Endothelial cell of umbilical vein (primary cell): ENCODE measurements at regions not wholly inside any gene's neighbourhood (a gene's known extent, or its start where the extent isn't known, plus 50 kb on each side); places are given as distances from the start of the nearest gene placed in this dataset.

Experiments
- BruUV-seq: library from RNA; stranded (reverse); fragments of 400-500 nt; replicated peaks from 2 replicates; lab custom pipeline; 2021; lab: Mats Ljungman, UMichigan
- CTCF ChIA-PET: fragments of 300-600, 350-600 bp; sonication (Branson Sonifier 250); formaldehyde crosslinking; loops from one replicate; lab custom pipeline; 2021; ENCODE audit warnings: antibody characterized with exemption, inconsistent platforms; lab: Charles Lee
- POLR2A ChIA-PET: fragments of 300-600, 350-600 bp; sonication (Branson Sonifier 250); formaldehyde crosslinking; loops from one replicate; lab custom pipeline; 2021; ENCODE audit warnings: antibody characterized with exemption, inconsistent platforms; lab: Charles Lee
- DNase-seq: peaks from one replicate; pipeline ENCODE4 v3.0.0-alpha.2; 2011; ENCODE audit warnings: low read depth, low spot score
- FAIRE-seq: peaks from 2 replicates; lab custom pipeline; 2011; peaks lifted over from hg19 to GRCh38; lab: Jason Lieb, UNC
- H2AFZ ChIP-seq: 2 replicates; pipeline ENCODE4 v1.6.0; 2012; ENCODE audit warnings: low read depth, low read length, control low read depth, inconsistent platforms
- H3K27ac ChIP-seq: 2 replicates; pipeline ENCODE4 v1.5.1; 2011; ENCODE audit warnings: low read depth, mild to moderate bottlenecking, control low read depth, low read length, moderate library complexity; ENCODE audit not compliant: insufficient read depth
- H3K27me3 ChIP-seq, 2 experiments: 2 replicates each; pipeline versions ENCODE4 v1.6.0 to v1.6.1; 2011; ENCODE audit warnings: low read length in 2 of 2, mixed read lengths in 1 of 2; ENCODE audit not compliant: control insufficient read depth in 2 of 2, insufficient read depth in 2 of 2
- H3K36me3 ChIP-seq, 2 experiments: 2 replicates in 1 of 2; 3 replicates in 1 of 2; pipeline ENCODE4 v1.5.1; 2011; ENCODE audit warnings: low read length in 2 of 2, mild to moderate bottlenecking in 1 of 2, moderate library complexity in 1 of 2; ENCODE audit not compliant: control insufficient read depth in 2 of 2, insufficient read depth in 2 of 2; ENCODE audit errors: extremely low read depth in 1 of 2
- H3K4me1 ChIP-seq: 3 replicates; pipeline ENCODE4 v1.5.1; 2011; ENCODE audit warnings: mild to moderate bottlenecking, low read length; ENCODE audit not compliant: control insufficient read depth, insufficient read depth; ENCODE audit errors: extremely low read depth
- H3K4me2 ChIP-seq: 2 replicates; pipeline ENCODE4 v1.6.1; 2011; ENCODE audit warnings: low read length, control low read depth, mixed read lengths; ENCODE audit not compliant: insufficient read depth
- H3K4me3 ChIP-seq, 3 experiments: fragments of 200-600 bp in 1 of 3; sonication (generic), shearing (Covaris generic) in 1 of 3; replicated peaks in 1 of 3; 2 replicates each; pipeline ENCODE4 v1.5.1; 2011 to 2016; ENCODE audit warnings: control low read depth in 3 of 3, low read length in 3 of 3, mild to moderate bottlenecking in 2 of 3, inconsistent platforms in 1 of 3, low read depth in 1 of 3, moderate library complexity in 1 of 3; ENCODE audit not compliant: insufficient read depth in 1 of 3
- H3K79me2 ChIP-seq: 2 replicates; pipeline ENCODE4 v1.6.0; 2012; ENCODE audit warnings: low read length, inconsistent platforms; ENCODE audit not compliant: control insufficient read depth, insufficient read depth
- H3K9ac ChIP-seq: replicated peaks from 2 replicates; pipeline ENCODE3; 2011; ENCODE audit warnings: low read length, control low read depth; ENCODE audit not compliant: insufficient read depth; ENCODE audit errors: extremely low read depth
- H3K9me1 ChIP-seq: replicated peaks from 3 replicates; pipeline ENCODE4 v1.6.0; 2011; ENCODE audit warnings: mild to moderate bottlenecking, low read length; ENCODE audit not compliant: control insufficient read depth, insufficient read depth; ENCODE audit errors: extremely low read depth
- H3K9me3 ChIP-seq: replicated peaks from 2 replicates; pipeline ENCODE4 v1.5.1; 2012; ENCODE audit warnings: low read length, inconsistent platforms; ENCODE audit not compliant: control insufficient read depth, insufficient read depth
- H4K20me1 ChIP-seq: replicated peaks from 2 replicates; pipeline ENCODE3; 2011; ENCODE audit warnings: mild to moderate bottlenecking, low read length; ENCODE audit not compliant: control insufficient read depth, insufficient read depth; ENCODE audit errors: extremely low read depth
- CTCF ChIP-seq, 2 donors: IDR thresholded peaks; 1 replicate in 1 of 2; 2 replicates in 1 of 2; pipeline ENCODE4 v1.5.1; 2011; ENCODE audit warnings: low read length in 2 of 2, mild to moderate bottlenecking in 2 of 2, moderate library complexity in 2 of 2, control low read depth in 1 of 2, inconsistent platforms in 1 of 2, low read depth in 1 of 2; ENCODE audit not compliant: insufficient read depth in 1 of 2; ENCODE audit errors: extremely low read depth in 1 of 2
- FOS ChIP-seq: IDR thresholded peaks from 2 replicates; pipeline ENCODE4 v1.6.1; 2011; ENCODE audit warnings: mild to moderate bottlenecking, low read length, moderate library complexity, borderline replicate concordance; ENCODE audit not compliant: insufficient read depth
- GATA2 ChIP-seq: IDR thresholded peaks from 2 replicates; pipeline ENCODE4 v1.7.0; 2011; ENCODE audit warnings: low read depth, mild to moderate bottlenecking, moderate library complexity, mixed read lengths, low read length; ENCODE audit not compliant: insufficient read length, insufficient read depth
- JUN ChIP-seq: IDR thresholded peaks from 2 replicates; pipeline ENCODE4 v1.6.1; 2011; ENCODE audit warnings: borderline replicate concordance, low read depth; ENCODE audit not compliant: insufficient read length, insufficient read depth
- MAX ChIP-seq: IDR thresholded peaks from 2 replicates; pipeline ENCODE4 v1.6.1; 2011; ENCODE audit not compliant: insufficient read depth, insufficient read length
- POLR2AphosphoS5 ChIP-seq: IDR thresholded peaks from 2 replicates; pipeline ENCODE4 v1.6.1; 2012; ENCODE audit warnings: low read depth, mild to moderate bottlenecking, control low read depth, low read length, moderate library complexity; ENCODE audit not compliant: insufficient read depth
- dilution Hi-C: fragments of 300-500 bp; cut with MboI; formaldehyde crosslinking; loops from one replicate; pipeline ENCODE4 v1.15.0; 2019; ENCODE audit warnings: low sequenced_read_pairs; ENCODE audit not compliant: extremely low pct_ligation_motif_present
- intact Hi-C: fragments of 100-400 bp; cut with micrococcal nuclease; formaldehyde crosslinking; loops from one replicate; pipeline ENCODE4 v1.10.0; 2022

- TF ChIP-seq GATA2 (no peak), POLR2AphosphoS5 (no peak), MAX (no peak), FOS (no peak), JUN (no peak), CTCF (IDR thresholded peaks at IDR 0.05; ENCODE audit: extremely low read depth in 1 of 2, insufficient read depth in 1 of 2, low read depth in 1 of 2, low read length in 2 of 2) (no peak)
- H3K36me3 ChIP-seq: no peaks in the 10 kb centered on the region
- no peak for FAIRE-seq
Observed at GRCh38 chr2:45282646-45283045, 273.4 kb upstream of the SIX2 start.

More at GRCh38 chr2:45282646-45283045, 273.4 kb upstream of the SIX2 start:
- no peak for DNase-seq
- Histone ChIP-seq H3K79me2 (no peaks in the 10 kb centered on the region), H3K9me3 (no peaks in the 10 kb centered on the region), H2AFZ (no peak overlapping the region), H3K27ac (no peak overlapping the region), H3K4me3 (no peak overlapping the region), H4K20me1 (no peaks in the 10 kb centered on the region), H3K4me1 (peaks cover 13% of the 10 kb centered on the region), H3K4me2 (no peak overlapping the region), H3K9me1 (no peaks in the 10 kb centered on the region), H3K9ac (no peak overlapping the region), H3K27me3 (no peaks in the 10 kb centered on the region)
- intact Hi-C loops: no loop called here
- dilution Hi-C loops: no loop called here
- ChIA-PET CTCF (interaction anchor here (1.2 kb wide), 1 partner anchor 11 kb away, joined by 3 read pairs; no protein-coding TSS in a partner anchor), POLR2A (no interaction called here)
- no TSS peak for BruUV-seq
